GM12891 (cell line): ENCODE measurements at regions not wholly inside any gene's neighbourhood (a gene's known extent, or its start where the extent isn't known, plus 50 kb on each side); places are given as distances from the start of the nearest gene placed in this dataset.

Experiments used
- POLR2A ChIP-seq: IDR thresholded peaks from 2 replicates; pipeline ENCODE4 v1.6.1; 2011; ENCODE audit warnings: low read depth, low read length, control low read depth
- POLR2AphosphoS5 ChIP-seq: IDR thresholded peaks from 2 replicates; pipeline ENCODE4 v1.6.1; 2011; ENCODE audit warnings: low read depth, low read length, control low read depth
- SPI1 ChIP-seq: IDR thresholded peaks from 2 replicates; pipeline ENCODE4 v1.6.1; 2011; ENCODE audit warnings: low read depth, low read length, control low read depth
- TAF1 ChIP-seq: IDR thresholded peaks from 2 replicates; pipeline ENCODE4 v1.6.1; 2011; ENCODE audit warnings: low read depth, low read length, control low read depth

GRCh38 chr7:126001349-126001748 is 1071.7 kb upstream of the POT1 start:
- no peak for TF ChIP-seq POLR2A
- TF ChIP-seq TAF1 = no peak
- TF ChIP-seq POLR2AphosphoS5 = no peak
- no peak for TF ChIP-seq SPI1
